Stimulated activated naive CD4-positive, alpha-beta T cell treated with Interleukin-2 at 50 U/mL for 16 hours (primary cell): ENCODE measurements at regions not wholly inside any gene's neighbourhood (a gene's known extent, or its start where the extent isn't known, plus 50 kb on each side); places are given as distances from the start of the nearest gene placed in this dataset.

Source experiments
- DNase-seq: peaks from one replicate; lab custom pipeline; 2025; lab: John Stamatoyannopoulos, UW

GRCh38 chr14:71362282-71362681, 455.0 kb downstream of the PCNX1 start:
- DNase-seq: no peak

DNA sequence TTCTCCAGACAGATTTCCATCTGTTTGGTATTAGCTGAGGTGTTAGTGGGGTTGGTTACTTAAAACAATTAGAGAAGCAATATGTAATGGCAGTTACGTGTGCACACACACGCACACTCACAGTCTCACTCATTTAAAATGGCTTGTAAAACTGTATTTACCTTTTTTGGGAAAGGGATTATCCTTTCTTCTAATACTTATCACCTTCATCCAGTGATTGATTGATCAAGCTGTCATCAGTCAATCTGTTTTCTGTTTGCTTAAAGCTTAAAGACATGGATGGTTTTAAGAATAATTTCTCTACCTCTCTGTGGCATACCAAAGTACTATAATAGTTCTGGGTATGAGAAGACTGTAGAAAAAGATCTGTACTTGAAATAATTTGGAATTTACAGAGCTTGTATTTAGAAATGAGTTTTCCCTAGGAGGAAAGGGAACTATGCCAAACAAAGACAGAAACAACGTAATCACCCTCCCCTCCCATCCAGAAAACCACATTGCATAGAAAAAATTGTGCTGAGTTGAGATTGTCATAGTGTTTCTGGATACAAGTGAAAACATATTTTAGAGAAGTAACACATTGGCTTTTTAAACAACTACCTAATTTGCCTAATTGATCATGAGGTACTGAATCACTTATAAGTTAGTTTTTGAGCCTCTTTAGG, 455.8 kb downstream of the PCNX1 start:
- DNase-seq: no peak

DNA sequence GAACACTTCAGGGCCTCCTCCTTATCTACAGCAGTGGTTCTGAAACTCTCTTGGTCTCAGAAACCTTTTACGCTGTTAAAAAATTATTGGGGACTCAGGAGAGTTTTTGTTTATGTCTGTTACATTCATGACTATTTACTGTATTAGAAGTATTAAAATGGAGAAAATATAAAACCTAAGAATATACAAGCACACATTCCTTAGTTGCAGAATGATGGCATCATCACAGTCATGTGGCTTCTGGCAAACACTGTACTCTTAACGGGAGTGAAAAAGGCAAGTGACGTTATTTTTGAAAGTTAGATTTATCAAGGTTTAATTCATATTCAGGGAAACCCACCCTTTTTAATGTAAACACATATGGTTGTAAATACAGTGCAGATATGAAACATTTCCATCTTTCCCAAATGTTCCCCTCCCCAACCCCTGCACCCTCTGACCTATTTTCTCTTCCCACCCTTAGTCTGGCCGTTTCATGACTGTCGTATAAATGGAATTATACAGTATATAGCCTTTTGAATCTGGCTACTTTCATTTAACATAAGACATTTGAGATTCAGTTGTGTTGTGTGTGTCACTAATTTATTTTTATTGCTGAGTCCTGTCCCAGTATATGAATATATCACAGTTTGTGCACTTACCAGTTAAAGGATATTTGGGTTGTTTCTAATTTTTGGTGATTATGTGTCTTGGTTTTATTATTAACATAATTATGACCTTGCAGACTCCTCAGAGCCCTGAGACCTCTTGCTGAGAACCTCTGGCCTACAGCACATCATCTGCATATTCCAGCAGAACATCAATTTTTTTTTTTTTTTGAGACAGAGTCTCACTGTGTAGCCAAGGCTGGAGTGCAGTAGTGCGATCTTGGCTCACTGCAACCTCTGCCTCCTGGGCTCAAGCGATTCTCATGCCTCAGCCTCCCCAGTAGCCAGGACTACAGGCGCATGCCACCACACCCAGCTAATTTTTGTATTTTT, 457.0 kb downstream of the PCNX1 start:
- DNase-seq: no peak

- DNase-seq: no peak
Observed at GRCh38 chr14:71365361-71365760, 458.1 kb downstream of the PCNX1 start.

DNA sequence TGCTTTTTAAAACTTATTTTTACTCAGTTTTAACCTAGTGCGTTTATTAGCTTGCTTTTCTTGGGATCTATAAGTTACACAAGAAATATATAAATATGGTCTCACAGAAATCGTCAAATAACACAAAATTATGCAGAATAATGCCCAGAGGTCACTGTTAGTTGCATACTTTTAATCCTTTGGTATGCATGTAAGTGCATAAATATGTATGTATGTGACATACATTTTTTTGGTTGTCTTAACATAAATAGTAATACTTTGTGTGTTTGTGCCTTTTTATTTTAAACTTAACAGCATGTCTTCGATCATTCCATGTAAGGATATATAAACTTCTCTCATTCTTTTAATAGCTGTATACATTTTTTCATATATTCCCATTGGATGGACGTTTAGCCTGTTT, 459.6 kb downstream of the PCNX1 start:
- no peak for DNase-seq

GRCh38 chr14:71371711-71372396, 464.6 kb downstream of the PCNX1 start:
- DNase-seq: no peak

DNA sequence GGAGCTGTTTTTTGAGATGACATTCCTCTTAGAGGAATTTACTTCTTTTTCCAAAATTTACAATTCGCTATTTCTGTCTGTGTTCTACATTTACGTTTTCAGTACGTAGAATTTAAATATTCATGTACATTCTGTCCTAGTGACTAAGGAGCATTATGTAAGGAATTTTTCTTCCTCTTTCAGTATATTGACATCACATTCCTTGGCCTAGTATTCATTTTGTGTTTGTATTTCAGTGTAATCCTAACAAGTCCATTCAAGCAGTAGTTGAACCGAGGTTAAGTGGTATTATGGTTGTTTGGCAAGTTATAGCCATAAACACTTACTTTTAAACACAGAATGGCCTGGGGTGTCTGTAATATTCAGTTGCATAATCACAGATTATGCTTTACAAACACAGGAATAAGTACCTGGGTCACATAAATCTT, 465.2 kb downstream of the PCNX1 start:
- DNase-seq: no peak

DNA sequence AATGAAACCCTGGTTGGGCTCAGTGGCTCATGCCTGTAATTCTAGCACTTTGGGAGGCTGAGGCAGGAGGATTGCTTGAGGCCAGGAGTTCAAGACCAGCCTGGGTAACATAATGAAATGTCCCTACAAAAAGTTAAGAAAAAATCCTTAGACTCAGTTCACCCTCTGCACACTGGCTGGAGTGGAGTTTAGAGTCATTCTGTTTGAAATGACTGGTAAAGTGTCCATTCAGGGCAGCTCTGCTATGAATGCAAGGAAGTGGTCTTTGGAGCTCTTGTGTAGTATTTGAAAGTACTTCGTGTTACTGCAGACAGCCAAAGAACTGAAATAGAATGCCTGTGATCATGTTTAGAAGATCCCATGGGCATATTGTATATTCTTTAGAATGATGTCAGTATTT, 466.5 kb downstream of the PCNX1 start:
- no peak for DNase-seq

DNA sequence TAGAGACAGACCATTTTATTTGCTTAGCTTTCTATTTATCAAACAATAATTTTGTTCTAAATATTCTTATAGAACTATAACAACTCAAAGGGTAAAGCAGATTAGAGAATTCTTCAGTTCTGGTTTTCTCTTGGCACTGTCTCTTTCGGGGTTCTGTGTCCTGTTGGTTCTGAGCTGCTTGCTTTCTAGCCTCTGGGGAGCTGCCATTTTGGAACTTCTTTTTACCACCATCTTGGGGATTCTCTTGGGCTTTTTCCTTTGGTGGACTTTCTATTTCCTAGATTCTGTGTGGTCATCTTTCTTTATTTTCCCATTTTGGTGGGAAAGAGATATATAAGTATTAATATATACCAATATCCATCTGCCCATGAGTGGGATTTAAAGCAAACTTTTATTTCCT, 467.7 kb downstream of the PCNX1 start:
- no peak for DNase-seq

GRCh38 chr14:71377099-71377498, 469.8 kb downstream of the PCNX1 start:
- DNase-seq: no peak

DNA sequence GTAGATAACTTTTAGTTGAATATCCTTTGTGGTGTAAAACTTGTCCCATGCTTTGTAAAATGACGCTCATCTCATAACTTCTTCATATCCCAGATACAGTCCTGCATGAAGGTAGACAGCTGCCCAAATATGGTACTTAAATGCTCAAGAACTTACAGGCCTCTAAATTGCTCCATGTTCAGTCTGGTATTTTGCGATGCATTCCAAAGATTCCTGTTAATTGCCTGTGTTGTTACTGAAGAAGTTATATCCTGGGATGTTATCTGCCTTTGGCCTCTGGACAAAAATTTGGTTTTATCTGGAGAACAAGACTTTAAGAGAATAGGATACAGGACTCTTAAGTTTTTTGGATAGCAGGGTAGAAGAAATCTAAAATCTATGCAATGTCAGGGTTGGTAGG, 473.0 kb downstream of the PCNX1 start:
- no peak for DNase-seq

DNA sequence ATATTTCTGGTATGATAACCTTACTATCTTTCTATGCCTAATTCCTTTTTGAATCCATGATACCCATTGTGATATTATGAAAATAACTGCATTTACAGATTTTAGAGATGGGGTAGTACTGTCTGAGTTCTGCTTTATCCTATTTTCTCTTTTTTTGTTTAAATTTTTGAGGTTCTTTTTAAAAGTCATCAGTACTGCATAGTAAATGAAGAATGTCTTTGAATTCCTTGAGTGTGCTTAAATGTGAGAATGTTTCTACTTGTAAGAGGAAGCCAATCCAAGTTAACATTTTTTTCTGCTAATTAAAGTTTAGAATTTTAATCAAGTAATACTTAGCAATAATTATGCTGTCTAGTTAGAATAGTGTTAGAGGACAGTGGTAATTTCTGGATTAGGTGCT, 474.6 kb downstream of the PCNX1 start:
- DNase-seq: no peak

GRCh38 chr14:71382315-71382714, 475.1 kb downstream of the PCNX1 start:
- no peak for DNase-seq

DNA sequence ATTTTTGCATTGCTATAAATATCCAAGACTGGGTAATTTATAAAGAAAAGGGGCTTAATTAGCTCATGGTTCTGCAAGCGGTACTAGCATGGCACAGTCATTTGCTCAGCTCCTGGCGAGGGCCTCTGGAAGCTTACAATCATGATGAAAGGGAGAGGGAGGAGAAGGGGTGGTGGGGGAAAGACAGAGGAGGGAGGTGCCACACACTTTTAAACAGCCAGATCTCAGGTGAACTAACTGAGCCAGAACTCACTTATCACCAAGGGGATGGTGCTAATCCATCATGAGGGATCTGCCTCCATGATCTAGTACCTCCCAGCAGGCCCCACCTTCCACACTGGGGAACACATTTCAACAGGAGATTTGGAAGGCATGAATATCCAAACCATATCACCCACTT, 476.3 kb downstream of the PCNX1 start:
- DNase-seq: no peak

DNA sequence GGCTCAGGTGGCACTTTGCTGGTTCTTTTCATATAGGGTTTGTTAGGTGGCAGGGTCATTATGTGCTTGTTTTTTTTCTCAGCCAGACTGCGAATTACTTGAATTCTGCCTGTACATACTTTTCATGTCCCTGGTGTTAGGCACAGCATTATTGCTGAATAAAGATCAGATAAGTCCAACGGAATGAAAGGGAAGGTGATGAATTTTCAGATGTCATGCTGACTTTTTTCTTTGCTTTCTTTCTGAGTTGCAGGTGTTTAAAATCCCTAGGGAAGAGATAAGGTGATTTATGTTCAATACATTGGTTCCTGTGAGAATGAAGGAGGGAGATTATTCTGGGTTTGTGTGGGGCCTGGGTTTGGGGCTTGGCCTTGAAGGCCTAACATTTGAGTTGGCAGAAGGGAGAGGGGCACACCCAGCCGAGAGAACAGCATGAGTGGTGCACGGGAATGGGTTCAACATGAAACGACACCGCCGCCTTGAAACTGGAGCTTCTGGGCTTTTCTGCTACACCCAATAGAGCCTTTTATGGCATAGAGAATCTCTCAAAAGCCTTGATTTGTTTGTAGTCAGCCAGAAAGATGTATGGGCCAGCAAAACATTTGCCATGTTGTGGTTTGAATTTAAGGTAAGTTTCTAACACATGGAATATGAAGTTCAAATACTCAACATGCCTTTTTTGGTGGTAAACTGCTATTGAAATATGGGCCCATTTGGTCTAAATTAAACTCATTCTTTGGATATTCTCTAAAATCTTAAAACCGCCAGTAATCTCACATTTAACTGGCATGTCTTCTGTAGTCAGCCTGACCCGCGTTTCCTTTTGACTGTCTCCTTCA, 477.0 kb downstream of the PCNX1 start:
- no peak for DNase-seq

DNA sequence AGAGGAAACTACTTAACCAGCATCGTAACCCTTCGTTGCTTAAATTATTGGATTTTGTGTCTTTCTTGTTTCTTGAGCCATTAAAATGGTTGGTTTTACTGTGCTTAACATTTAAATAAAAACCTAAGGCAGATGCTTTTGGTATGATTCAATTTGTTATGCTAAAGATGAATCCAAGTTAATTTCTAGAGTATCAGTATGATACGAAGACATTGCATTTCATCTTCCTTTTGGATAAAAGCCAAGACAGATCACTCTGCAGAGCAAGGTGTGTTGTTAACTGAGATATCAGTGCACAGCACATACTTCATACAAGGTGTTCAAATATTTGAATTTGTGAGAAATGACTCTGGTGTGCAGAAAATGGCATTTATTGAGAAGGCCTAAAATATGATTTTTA, 480.5 kb downstream of the PCNX1 start:
- DNase-seq: no peak

- no peak for DNase-seq
Observed at GRCh38 chr14:71388336-71388735, 481.1 kb downstream of the PCNX1 start.

- no peak for DNase-seq
Observed at GRCh38 chr14:71388862-71389261, 481.6 kb downstream of the PCNX1 start.

DNA sequence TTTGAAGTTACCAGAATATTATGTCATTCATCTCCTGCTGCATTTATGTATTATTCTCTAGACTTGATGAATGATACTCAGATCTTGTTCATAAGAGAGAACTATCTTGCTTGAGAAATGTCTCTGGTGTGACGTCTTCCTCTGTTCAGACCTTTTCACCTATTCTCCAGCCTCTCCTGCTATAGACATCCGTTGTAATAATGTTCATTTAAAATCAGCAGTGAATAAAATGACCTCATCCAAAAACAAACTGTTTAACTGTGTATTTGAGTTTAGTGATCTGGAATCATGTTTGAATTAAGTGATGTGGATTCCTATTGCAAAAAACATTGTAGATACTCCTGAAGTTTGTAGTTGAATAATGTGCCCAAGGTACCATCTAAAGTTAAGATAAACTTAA, 487.1 kb downstream of the PCNX1 start:
- DNase-seq: no peak

DNA sequence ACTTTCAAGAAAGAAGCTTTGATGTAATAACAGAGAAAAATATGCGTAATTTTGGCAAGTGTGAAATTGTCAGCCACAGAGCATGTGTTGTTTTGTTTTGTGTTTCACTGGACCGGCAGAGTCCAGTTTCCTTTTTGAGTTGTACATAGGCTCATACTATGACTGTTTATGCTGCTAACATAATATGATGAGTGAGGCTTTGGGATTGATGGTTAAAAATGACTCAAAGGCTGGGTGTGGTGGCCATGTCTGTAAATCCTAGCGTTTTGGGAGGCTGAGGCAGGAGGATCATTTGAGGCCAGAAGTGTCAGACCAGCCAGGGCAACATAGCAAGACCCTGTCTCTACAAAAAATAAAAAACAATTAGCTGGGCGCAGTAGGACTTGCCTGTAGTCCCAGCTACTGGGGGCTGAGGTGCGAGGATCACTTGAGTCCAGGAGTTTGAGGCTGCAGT, 487.9 kb downstream of the PCNX1 start:
- no peak for DNase-seq

GRCh38 chr14:71395636-71396035, 488.4 kb downstream of the PCNX1 start:
- DNase-seq: no peak
